ENCODE measurements at regions not wholly inside any gene's neighbourhood (a gene's known extent, or its start where the extent isn't known, plus 50 kb on each side); places are given as distances from the start of the nearest gene placed in this dataset.

DNA sequence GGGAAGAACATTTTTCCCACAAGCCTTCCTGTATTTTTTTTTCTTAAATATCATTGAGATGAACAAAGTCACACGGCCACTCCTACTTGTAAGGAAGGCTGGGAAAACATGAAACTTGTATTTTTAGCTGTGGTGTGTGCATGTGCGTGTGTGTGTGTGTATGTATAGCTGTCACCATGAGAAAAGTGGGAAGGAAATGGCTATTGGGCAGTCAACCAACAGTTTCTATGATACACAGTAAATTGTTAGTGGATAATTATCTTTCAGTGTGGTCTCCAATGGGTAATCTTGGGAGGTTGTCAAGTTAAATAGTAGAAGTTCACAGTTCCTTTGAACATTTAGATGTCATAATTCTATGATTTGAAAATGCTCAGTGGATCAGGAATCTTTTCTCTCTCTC is 132.7 kb upstream of the USP24 start:
- Histone ChIP-seq H3K79me2 (ENCODE audit: low read depth) (no peaks in the 10 kb centered on the region), H3K4me1 (replicated peaks; ENCODE audit: insufficient read depth) (no peaks in the 10 kb centered on the region), H3K4me2 (no peak overlapping the region), H2AFZ (no peak overlapping the region), H3K27ac (no peak overlapping the region), H4K20me1 (ENCODE audit: insufficient read depth) (no peaks in the 10 kb centered on the region), H3K36me3 (ENCODE audit: low read depth) (no peaks in the 10 kb centered on the region), H3K4me3 (no peak overlapping the region), H3F3A (ENCODE audit: insufficient read depth, low read depth) (no peaks in the 10 kb centered on the region), H3K9me3 (ENCODE audit: insufficient read depth, low read depth) (no peaks in the 10 kb centered on the region; the same call in 1 of the 2 replicates), H3K27me3 (ENCODE audit: insufficient read depth, low read depth) (no peaks in the 10 kb centered on the region), H3K9me2 (ENCODE audit: insufficient read depth) (no peaks in the 10 kb centered on the region)
- intact Hi-C loops (cut with micrococcal nuclease; ENCODE audit: unreplicated experiment) = no loop called here
- BruUV-seq (replicated peaks) = no TSS peak
- ChIA-PET CTCF (no interaction called here), POLR2A (ENCODE audit: unreplicated experiment) (no interaction called here)
- TF ChIP-seq EZH2 (IDR thresholded peaks at IDR 0.05; ENCODE audit: low read depth) = no peak
- no peak for TF ChIP-seq CTCF (conservative IDR thresholded peaks at IDR 0.05)
- DNase-seq = no peak

DNA sequence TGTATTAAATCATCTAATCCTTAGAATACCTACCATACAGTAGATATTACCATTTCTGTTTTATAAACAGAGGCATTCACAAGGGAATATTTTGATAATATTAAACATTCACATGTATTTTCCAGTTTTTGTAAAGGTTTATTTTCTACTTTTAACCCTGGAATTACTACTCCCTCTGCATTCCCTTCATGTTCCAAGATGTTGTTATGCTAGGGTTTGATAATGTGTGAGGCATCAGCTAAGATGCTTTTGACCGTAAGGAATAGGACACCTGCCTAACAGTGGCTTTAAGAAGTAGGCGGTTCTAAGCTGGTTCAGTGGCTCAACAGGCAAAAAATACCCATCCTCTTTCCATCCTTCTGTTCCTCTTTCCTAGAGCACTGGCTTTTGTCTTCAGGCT is 131.9 kb upstream of the USP24 start:
- no TSS peak for BruUV-seq (replicated peaks)
- Histone ChIP-seq H3K9me2 (ENCODE audit: insufficient read depth) (no peaks in the 10 kb centered on the region), H3K36me3 (ENCODE audit: low read depth) (no peaks in the 10 kb centered on the region), H3K4me1 (replicated peaks; ENCODE audit: insufficient read depth) (no peaks in the 10 kb centered on the region), H2AFZ (no peak overlapping the region), H3K79me2 (ENCODE audit: low read depth) (no peaks in the 10 kb centered on the region), H3K27ac (no peak overlapping the region), H3K4me3 (no peak overlapping the region), H3F3A (ENCODE audit: insufficient read depth, low read depth) (no peaks in the 10 kb centered on the region), H3K9me3 (ENCODE audit: insufficient read depth, low read depth) (no peaks in the 10 kb centered on the region; the same call in 1 of the 2 replicates), H4K20me1 (ENCODE audit: insufficient read depth) (no peaks in the 10 kb centered on the region), H3K27me3 (ENCODE audit: insufficient read depth, low read depth) (no peaks in the 10 kb centered on the region), H3K4me2 (no peak overlapping the region)
- ChIA-PET CTCF (no interaction called here), POLR2A (ENCODE audit: unreplicated experiment) (no interaction called here)
- no peak for TF ChIP-seq CTCF (conservative IDR thresholded peaks at IDR 0.05)
- TF ChIP-seq EZH2 (IDR thresholded peaks at IDR 0.05; ENCODE audit: low read depth) = no peak
- DNase-seq = no peak
- intact Hi-C loops (cut with micrococcal nuclease; ENCODE audit: unreplicated experiment) = no loop called here

DNA sequence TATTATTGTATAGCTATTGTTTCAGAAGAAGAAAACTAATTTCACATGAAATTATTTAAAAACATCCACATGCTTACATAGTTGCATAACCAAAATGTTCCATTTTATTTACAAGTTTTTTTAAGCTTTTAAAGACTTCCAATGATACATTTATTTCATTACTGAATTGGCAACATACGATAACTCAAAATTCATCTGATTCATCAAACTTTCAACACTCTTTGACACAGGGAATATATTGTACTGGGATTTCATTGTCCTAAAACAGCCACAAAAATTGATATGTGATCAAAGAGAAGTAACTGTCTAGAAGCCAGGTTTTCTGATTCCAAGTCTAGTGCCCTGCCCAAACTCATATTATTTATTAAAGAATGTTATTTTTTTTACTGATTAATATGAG is 131.4 kb upstream of the USP24 start:
- no TSS peak for BruUV-seq (replicated peaks)

More for the DNA sequence above, 131.4 kb upstream of the USP24 start:
- H3K36me3 ChIP-seq (ENCODE audit: low read depth) = no peaks in the 10 kb centered on the region
- H3K4me1 ChIP-seq (replicated peaks; ENCODE audit: insufficient read depth) = no peaks in the 10 kb centered on the region
- POLR2A ChIA-PET (ENCODE audit: unreplicated experiment) = no interaction called here
- no peak for DNase-seq
- H2AFZ ChIP-seq = no peak overlapping the region
- H3K9me2 ChIP-seq (ENCODE audit: insufficient read depth) = no peaks in the 10 kb centered on the region
- CTCF ChIA-PET = no interaction called here
- no peaks in the 10 kb centered on the region for H3K27me3 ChIP-seq (ENCODE audit: insufficient read depth, low read depth)
- no peak for TF ChIP-seq CTCF (conservative IDR thresholded peaks at IDR 0.05)
- no peak for TF ChIP-seq EZH2 (IDR thresholded peaks at IDR 0.05; ENCODE audit: low read depth)
- H3K4me3 ChIP-seq = no peak overlapping the region
- H3F3A ChIP-seq (ENCODE audit: insufficient read depth, low read depth) = no peaks in the 10 kb centered on the region
- intact Hi-C loops (cut with micrococcal nuclease; ENCODE audit: unreplicated experiment) = no loop called here
- no peak overlapping the region for H3K27ac ChIP-seq
- no peaks in the 10 kb centered on the region for H4K20me1 ChIP-seq (ENCODE audit: insufficient read depth)
- no peaks in the 10 kb centered on the region for H3K79me2 ChIP-seq (ENCODE audit: low read depth)
- H3K4me2 ChIP-seq = no peak overlapping the region
- H3K9me3 ChIP-seq (ENCODE audit: insufficient read depth, low read depth) = no peaks in the 10 kb centered on the region; the same call in 1 of the 2 replicates
